ENCODE measurements at regions not wholly inside any gene's neighbourhood (a gene's known extent, or its start where the extent isn't known, plus 50 kb on each side); places are given as distances from the start of the nearest gene placed in this dataset.

DNA sequence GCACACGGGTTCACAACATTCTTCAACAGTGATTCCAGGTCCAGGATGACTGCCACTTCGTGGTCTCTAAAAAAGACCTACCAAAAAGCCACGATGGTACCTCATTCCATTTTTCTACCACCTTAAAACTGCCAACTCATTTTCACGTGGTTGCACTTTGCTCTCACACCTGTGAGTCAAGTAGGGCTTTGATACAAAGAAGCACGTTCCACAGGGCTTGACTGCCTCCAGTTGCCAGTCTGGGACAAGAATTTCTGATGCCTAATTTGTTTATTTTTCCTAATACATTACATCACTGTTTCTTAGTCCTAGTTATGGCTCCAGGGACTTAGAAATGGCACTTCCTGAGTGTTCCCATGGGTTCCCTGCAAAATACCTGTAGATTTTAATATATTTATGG, 911.6 kb upstream of the EEF2KMT start:
- no peak overlapping the region for H3K4me3 ChIP-seq (ENCODE audit: low read depth in 1 of 2, low read length in 1 of 2)
- H3K27ac ChIP-seq: no peak overlapping the region
- no peaks in the 10 kb centered on the region for H3K4me1 ChIP-seq (ENCODE audit: control insufficient read depth in 1 of 2, insufficient read depth in 1 of 2, low read depth in 1 of 2, low read length in 1 of 2)
- H3K27me3 ChIP-seq: no peaks in the 10 kb centered on the region
- no peaks in the 10 kb centered on the region for H3K9me3 ChIP-seq
- H3K36me3 ChIP-seq: no peaks in the 10 kb centered on the region
- TF ChIP-seq, protein P1, sequence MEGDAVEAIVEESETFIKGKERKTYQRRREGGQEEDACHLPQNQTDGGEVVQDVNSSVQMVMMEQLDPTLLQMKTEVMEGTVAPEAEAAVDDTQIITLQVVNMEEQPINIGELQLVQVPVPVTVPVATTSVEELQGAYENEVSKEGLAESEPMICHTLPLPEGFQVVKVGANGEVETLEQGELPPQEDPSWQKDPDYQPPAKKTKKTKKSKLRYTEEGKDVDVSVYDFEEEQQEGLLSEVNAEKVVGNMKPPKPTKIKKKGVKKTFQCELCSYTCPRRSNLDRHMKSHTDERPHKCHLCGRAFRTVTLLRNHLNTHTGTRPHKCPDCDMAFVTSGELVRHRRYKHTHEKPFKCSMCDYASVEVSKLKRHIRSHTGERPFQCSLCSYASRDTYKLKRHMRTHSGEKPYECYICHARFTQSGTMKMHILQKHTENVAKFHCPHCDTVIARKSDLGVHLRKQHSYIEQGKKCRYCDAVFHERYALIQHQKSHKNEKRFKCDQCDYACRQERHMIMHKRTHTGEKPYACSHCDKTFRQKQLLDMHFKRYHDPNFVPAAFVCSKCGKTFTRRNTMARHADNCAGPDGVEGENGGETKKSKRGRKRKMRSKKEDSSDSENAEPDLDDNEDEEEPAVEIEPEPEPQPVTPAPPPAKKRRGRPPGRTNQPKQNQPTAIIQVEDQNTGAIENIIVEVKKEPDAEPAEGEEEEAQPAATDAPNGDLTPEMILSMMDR (IDR thresholded peaks at IDR 0.05): no peak

DNA sequence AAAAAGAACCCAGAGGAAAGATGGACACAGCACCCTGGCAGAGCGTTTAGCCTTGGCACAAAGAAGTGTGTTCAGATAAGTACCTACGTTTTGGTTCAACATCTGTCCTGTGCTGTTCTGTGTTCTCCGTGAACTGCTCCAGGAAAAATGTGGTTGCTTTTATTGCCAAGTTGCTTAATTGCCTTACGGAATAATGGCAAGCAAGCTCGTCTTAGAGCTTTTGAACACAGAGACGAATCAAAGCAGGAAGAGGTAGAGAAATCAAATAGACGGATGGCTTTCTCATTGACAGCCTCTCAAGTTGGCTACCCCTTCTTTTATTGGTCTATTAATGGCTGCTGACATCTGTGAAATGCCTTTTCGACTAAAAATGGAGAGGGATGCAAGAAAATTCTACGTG, 911.1 kb upstream of the EEF2KMT start:
- Histone ChIP-seq H3K36me3 (no peaks in the 10 kb centered on the region), H3K27ac (no peak overlapping the region), H3K9me3 (no peaks in the 10 kb centered on the region), H3K27me3 (no peaks in the 10 kb centered on the region), H3K4me3 (ENCODE audit: low read depth in 1 of 2, low read length in 1 of 2) (no peak overlapping the region), H3K4me1 (ENCODE audit: control insufficient read depth in 1 of 2, insufficient read depth in 1 of 2, low read depth in 1 of 2, low read length in 1 of 2) (no peaks in the 10 kb centered on the region)
- TF ChIP-seq, protein P1 (IDR thresholded peaks at IDR 0.05): no peak

DNA sequence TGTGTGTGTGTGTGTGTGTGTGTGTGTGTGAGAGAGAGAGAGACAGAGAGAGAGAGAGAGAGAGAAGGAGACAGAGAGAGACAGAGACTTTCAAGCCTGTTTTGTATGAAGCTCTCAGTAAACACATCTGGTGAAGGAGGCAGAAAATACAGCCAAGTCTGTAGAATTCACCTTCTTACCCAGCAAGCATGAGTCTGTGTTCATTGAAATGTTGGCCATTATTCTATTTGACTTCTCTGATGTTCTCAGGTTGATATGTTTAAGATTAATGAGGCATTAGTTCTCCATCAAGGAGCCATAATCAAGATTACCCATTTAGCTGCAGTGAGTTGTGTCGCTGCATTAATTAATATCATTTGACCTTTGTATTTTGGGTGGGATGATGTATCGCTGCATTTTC, 895.8 kb upstream of the EEF2KMT start:
- Histone ChIP-seq H3K9me3 (no peaks in the 10 kb centered on the region), H3K4me1 (ENCODE audit: control insufficient read depth in 1 of 2, insufficient read depth in 1 of 2, low read depth in 1 of 2, low read length in 1 of 2) (no peaks in the 10 kb centered on the region), H3K36me3 (no peaks in the 10 kb centered on the region), H3K27me3 (no peaks in the 10 kb centered on the region), H3K4me3 (ENCODE audit: low read depth in 1 of 2, low read length in 1 of 2) (no peak overlapping the region), H3K27ac (no peak overlapping the region)
- TF ChIP-seq, protein P1 (IDR thresholded peaks at IDR 0.05): no peak

DNA sequence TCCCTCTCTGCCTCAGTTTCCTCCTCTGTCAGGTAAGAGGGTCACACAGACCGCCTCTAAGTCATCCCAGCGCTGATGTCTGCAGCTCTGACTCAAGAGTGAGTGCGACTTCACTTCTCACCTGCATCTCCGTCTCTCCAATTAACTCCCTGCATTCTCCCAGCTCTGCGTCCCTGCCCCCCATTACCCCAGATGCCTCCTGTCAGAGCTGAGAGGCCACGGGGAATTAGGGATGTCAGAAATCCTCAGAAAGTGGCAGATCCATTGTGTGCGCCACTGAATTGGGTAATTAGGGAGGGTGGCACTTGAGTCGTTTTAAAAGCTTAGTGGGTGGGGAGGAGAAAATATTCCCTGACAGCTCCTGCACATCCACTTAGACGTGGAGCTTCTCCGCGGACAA, 885.4 kb upstream of the EEF2KMT start:
- Histone ChIP-seq H3K4me1 (ENCODE audit: control insufficient read depth in 1 of 2, insufficient read depth in 1 of 2, low read depth in 1 of 2, low read length in 1 of 2) (no peaks in the 10 kb centered on the region), H3K9me3 (no peaks in the 10 kb centered on the region), H3K36me3 (no peaks in the 10 kb centered on the region), H3K27ac (no peak overlapping the region), H3K4me3 (ENCODE audit: low read depth in 1 of 2, low read length in 1 of 2) (no peak overlapping the region), H3K27me3 (no peaks in the 10 kb centered on the region)
- TF ChIP-seq, protein P1 (IDR thresholded peaks at IDR 0.05): no peak

DNA sequence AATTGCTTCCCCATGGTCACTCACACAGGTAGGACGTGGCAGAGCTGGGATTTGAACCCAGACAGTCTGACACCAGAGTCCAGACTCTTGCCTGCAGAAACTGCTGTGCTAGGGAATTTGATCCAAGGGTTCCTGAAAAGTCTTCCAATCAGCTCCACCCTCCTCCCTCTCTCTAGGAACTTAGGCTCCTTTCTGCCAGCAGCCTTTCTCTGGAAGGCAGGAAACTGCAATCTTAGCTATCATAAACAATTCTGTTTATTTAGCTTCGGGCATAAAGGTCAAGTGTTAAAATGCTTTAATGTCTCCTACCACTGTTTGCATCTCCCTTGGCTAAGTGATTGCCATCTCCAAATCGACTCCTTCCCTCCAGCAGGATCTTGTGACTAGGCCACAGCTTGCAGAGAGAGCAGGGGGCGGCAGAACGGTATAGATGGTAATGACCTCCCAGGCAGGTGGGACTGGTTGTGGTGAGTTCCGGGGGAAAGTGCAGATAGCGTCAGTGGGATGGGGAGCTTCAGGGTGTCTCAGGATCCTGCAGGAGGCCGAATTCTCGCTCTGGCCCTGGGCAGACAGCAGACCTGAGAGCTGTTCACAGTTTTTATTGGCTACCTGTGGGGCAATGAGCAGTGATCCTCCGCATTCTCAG, 882.4 kb upstream of the EEF2KMT start:
- TF ChIP-seq, protein P1 (IDR thresholded peaks at IDR 0.05): no peak
- H3K4me3 ChIP-seq (ENCODE audit: low read depth in 1 of 2, low read length in 1 of 2): no peak overlapping the region
- H3K36me3 ChIP-seq: no peaks in the 10 kb centered on the region
- no peaks in the 10 kb centered on the region for H3K9me3 ChIP-seq
- no peaks in the 10 kb centered on the region for H3K4me1 ChIP-seq (ENCODE audit: control insufficient read depth in 1 of 2, insufficient read depth in 1 of 2, low read depth in 1 of 2, low read length in 1 of 2)
- H3K27me3 ChIP-seq: no peaks in the 10 kb centered on the region
- no peak overlapping the region for H3K27ac ChIP-seq

Data from neutrophil (primary cell).